Activated naive CD8-positive, alpha-beta T cell treated with anti-CD3 and anti-CD28 coated beads, Interleukin-2, amount 10 ng/mL, durations not matched to agents 7 days and 5 days (primary cell): ENCODE measurements at regions not wholly inside any gene's neighbourhood (a gene's known extent, or its start where the extent isn't known, plus 50 kb on each side); places are given as distances from the start of the nearest gene placed in this dataset. TPM values are rescaled to one million over a fixed set of nuclear protein-coding genes. Genes with fewer than 3 reads are reported as not detected.

Experiments
- ATAC-seq: fragments of 150-1000 bp; cut with Tn5 transposase; one replicate; pipeline ENCODE4 v1.10.0; 2021; ENCODE audit warnings: low read depth, moderate library complexity
- POLR2A ChIA-PET: fragments of 350-600 bp; sonication (Branson Sonifier 250); formaldehyde crosslinking; loops from one replicate; lab custom pipeline; 2021; ENCODE audit warnings: antibody characterized with exemption; lab: Charles Lee
- DNase-seq: peaks from one replicate; pipeline ENCODE4 v3.0.0; 2021
- H3K27ac Mint-ChIP-seq: one replicate; pipeline ENCODE4 v1.8.0; 2022; ENCODE audit warnings: mild to moderate bottlenecking, mixed read lengths
- H3K27me3 Mint-ChIP-seq: one replicate; pipeline ENCODE4 v1.8.0; 2022; ENCODE audit warnings: mild to moderate bottlenecking, moderate library complexity, mixed read lengths
- H3K36me3 Mint-ChIP-seq: one replicate; pipeline ENCODE4 v1.8.0; 2021; ENCODE audit warnings: mild to moderate bottlenecking, mixed read lengths
- H3K4me1 Mint-ChIP-seq: one replicate; pipeline ENCODE4 v1.8.0; 2021; ENCODE audit warnings: mixed read lengths
- H3K4me3 Mint-ChIP-seq: one replicate; pipeline ENCODE4 v1.8.0; 2022; ENCODE audit warnings: mild to moderate bottlenecking, moderate library complexity, mixed read lengths
- H3K9me3 Mint-ChIP-seq: one replicate; pipeline ENCODE4 v1.8.0; 2021; ENCODE audit warnings: mixed read lengths
- microRNA-seq: library from miRNA; unstranded; fragments of <30 nt; microRNA quantifications from one replicate; pipeline ENCODE4 v1.2.0, GENCODE V29; 2022

GRCh38 chr5:88939300-88939699 lies 56.3 kb upstream of the MEF2C start:
- Mint-ChIP-seq H3K27ac (no peak overlapping the region), H3K36me3 (no peaks in the 10 kb centered on the region), H3K4me3 (no peak overlapping the region), H3K4me1 (no peaks in the 10 kb centered on the region), H3K27me3 (no peaks in the 10 kb centered on the region), H3K9me3 (no peaks in the 10 kb centered on the region)
- POLR2A ChIA-PET, result no interaction called here
- DNase-seq (no peak), ATAC-seq (no peak)

- no peaks in the 10 kb centered on the region for H3K36me3 Mint-ChIP-seq
- no peaks in the 10 kb centered on the region for H3K4me1 Mint-ChIP-seq
- H3K27me3 Mint-ChIP-seq, result no peaks in the 10 kb centered on the region
- no peaks in the 10 kb centered on the region for H3K9me3 Mint-ChIP-seq
- no peak overlapping the region for H3K27ac Mint-ChIP-seq
- no peak overlapping the region for H3K4me3 Mint-ChIP-seq
- DNase-seq (no peak), ATAC-seq (no peak)
- POLR2A ChIA-PET, result no interaction called here
Measured at GRCh38 chr5:88938488-88938887, 55.5 kb upstream of the MEF2C start.

- H3K27ac Mint-ChIP-seq, result no peak overlapping the region
- H3K9me3 Mint-ChIP-seq, result no peaks in the 10 kb centered on the region
- POLR2A ChIA-PET, result no interaction called here
- peaks cover 2% of the 10 kb centered on the region for H3K27me3 Mint-ChIP-seq
- H3K4me1 Mint-ChIP-seq, result no peaks in the 10 kb centered on the region
- H3K4me3 Mint-ChIP-seq, result no peak overlapping the region
- ATAC-seq (no peak), DNase-seq (no peak)
- no peaks in the 10 kb centered on the region for H3K36me3 Mint-ChIP-seq
Measured at GRCh38 chr5:88937406-88937805, 54.4 kb upstream of the MEF2C start.

- POLR2A ChIA-PET, result no interaction called here
- Mint-ChIP-seq H3K4me3 (no peak overlapping the region), H3K27me3 (peaks cover 2% of the 10 kb centered on the region), H3K4me1 (no peaks in the 10 kb centered on the region), H3K9me3 (no peaks in the 10 kb centered on the region), H3K36me3 (no peaks in the 10 kb centered on the region), H3K27ac (no peak overlapping the region)
- no peak for ATAC-seq
- DNase-seq, result no peak
Measured at GRCh38 chr5:88934439-88934838, 51.5 kb upstream of the MEF2C start.

Small RNA genes in the stretch of these regions (microRNA-seq; reads per million reads assigned to microRNA genes)
- not detected for gene MIR3660
